Panc1 (cell line): ENCODE measurements at regions not wholly inside any gene's neighbourhood (a gene's known extent, or its start where the extent isn't known, plus 50 kb on each side); places are given as distances from the start of the nearest gene placed in this dataset.

Experiments
- POLR2AphosphoS5 ChIP-seq: IDR thresholded peaks from 2 replicates; pipeline ENCODE4 v1.6.1; 2012; ENCODE audit warnings: mild to moderate bottlenecking, low read depth, low read length, moderate library complexity
- TF ChIP-seq, protein P1 (sequence below): fragments of 450-650 bp; IDR thresholded peaks from 2 replicates; pipeline ENCODE4 v1.5.1; 2017; ENCODE audit warnings: mild to moderate bottlenecking

DNA sequence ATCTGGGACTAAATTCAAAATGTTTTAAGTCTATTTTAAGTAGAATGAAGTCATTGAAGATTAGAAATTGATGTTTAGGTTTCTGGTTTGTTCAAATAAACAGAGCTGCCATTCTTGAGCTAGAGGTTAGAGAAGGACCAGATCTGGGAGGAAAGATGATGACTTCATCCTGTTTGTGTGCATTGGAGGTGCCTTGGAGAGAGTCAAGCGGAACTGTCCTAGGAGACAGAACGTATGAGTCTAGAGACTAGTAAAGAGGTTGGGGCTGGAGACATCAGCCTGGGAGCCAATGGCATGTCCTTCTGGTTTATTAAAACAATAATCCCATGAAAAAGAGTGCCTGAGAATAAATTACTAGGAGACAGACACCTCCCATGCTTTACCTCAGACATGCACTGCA is 303.4 kb downstream of the KBTBD8 start:
- TF ChIP-seq, protein P1, sequence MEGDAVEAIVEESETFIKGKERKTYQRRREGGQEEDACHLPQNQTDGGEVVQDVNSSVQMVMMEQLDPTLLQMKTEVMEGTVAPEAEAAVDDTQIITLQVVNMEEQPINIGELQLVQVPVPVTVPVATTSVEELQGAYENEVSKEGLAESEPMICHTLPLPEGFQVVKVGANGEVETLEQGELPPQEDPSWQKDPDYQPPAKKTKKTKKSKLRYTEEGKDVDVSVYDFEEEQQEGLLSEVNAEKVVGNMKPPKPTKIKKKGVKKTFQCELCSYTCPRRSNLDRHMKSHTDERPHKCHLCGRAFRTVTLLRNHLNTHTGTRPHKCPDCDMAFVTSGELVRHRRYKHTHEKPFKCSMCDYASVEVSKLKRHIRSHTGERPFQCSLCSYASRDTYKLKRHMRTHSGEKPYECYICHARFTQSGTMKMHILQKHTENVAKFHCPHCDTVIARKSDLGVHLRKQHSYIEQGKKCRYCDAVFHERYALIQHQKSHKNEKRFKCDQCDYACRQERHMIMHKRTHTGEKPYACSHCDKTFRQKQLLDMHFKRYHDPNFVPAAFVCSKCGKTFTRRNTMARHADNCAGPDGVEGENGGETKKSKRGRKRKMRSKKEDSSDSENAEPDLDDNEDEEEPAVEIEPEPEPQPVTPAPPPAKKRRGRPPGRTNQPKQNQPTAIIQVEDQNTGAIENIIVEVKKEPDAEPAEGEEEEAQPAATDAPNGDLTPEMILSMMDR, result no peak
- TF ChIP-seq POLR2AphosphoS5, result no peak
